Activated B cell treated with CpG ODN at 0.5 μM for 24 hours (primary cell): ENCODE measurements at regions not wholly inside any gene's neighbourhood (a gene's known extent, or its start where the extent isn't known, plus 50 kb on each side); places are given as distances from the start of the nearest gene placed in this dataset.
"Not testable (repeated sequence)": the region's sequence is repeated elsewhere in the genome, so short reads cannot be mapped to it uniquely, and the experiment has no call there.

Source experiments
- ATAC-seq: fragments of 200-7000 bp; cut with Tn5 transposase; one replicate; pipeline ENCODE4 v1.10.0; 2021; ENCODE audit warnings: low read depth, mild to moderate bottlenecking, moderate library complexity
- CTCF ChIA-PET: fragments of 350-600 bp; sonication (Branson Sonifier 250); formaldehyde crosslinking; loops from one replicate; lab custom pipeline; 2021; ENCODE audit warnings: antibody characterized with exemption; lab: Charles Lee
- POLR2A ChIA-PET: fragments of 350-600 bp; sonication (Branson Sonifier 250); formaldehyde crosslinking; loops from one replicate; lab custom pipeline; 2021; ENCODE audit warnings: antibody characterized with exemption; lab: Charles Lee
- DNase-seq: peaks from one replicate; pipeline ENCODE4 v3.0.0; 2022
- H3K27ac Mint-ChIP-seq: one replicate; pipeline ENCODE4 v1.8.0; 2020; ENCODE audit warnings: mixed read lengths
- H3K27me3 Mint-ChIP-seq: one replicate; pipeline ENCODE4 v1.8.0; 2021; ENCODE audit warnings: mixed read lengths
- H3K36me3 Mint-ChIP-seq: one replicate; pipeline ENCODE4 v1.8.0; 2021; ENCODE audit warnings: low read depth, mixed read lengths
- H3K4me1 Mint-ChIP-seq: one replicate; pipeline ENCODE4 v1.8.0; 2021; ENCODE audit warnings: mixed read lengths
- H3K4me3 Mint-ChIP-seq: one replicate; pipeline ENCODE4 v1.8.0; 2020; ENCODE audit warnings: mild to moderate bottlenecking, mixed read lengths
- H3K9me3 Mint-ChIP-seq: one replicate; pipeline ENCODE4 v1.8.0; 2020; ENCODE audit warnings: mixed read lengths
- intact Hi-C: fragments of 100-400 bp; cut with micrococcal nuclease; formaldehyde crosslinking; loops from one replicate; pipeline ENCODE4 v1.15.1; 2024
- TF ChIP-seq, protein P1 (sequence below): fragments of 200-600 bp; IDR thresholded peaks from one replicate; pipeline ENCODE4 v1.8.0; 2022; ENCODE audit warnings: antibody characterized with exemption, mild to moderate bottlenecking

DNA sequence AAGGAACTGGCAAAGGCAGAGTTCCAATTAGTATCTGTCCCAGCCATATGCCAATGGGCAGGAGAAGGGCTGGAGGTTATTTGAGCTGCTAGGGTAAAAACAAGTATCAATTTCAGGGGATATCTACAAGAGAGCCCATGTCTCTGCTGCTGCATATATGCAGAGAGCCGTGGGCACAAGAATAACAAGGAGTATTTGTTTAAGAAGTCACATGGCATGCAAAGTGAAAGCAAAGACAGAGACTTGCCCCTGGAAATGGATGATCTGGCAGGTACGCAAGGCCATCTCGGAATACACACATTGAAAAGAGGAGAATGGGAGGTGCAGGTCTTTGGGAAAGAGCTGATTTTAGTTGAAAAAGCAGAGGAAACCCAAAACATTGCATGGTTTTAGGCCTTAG is 170.6 kb downstream of the EVA1A start:
- ChIA-PET CTCF (interaction anchor here (2.8 kb wide), 1 partner anchor 15 kb away, joined by 8 read pairs; no protein-coding TSS in a partner anchor), POLR2A (no interaction called here)
- TF ChIP-seq, protein P1, sequence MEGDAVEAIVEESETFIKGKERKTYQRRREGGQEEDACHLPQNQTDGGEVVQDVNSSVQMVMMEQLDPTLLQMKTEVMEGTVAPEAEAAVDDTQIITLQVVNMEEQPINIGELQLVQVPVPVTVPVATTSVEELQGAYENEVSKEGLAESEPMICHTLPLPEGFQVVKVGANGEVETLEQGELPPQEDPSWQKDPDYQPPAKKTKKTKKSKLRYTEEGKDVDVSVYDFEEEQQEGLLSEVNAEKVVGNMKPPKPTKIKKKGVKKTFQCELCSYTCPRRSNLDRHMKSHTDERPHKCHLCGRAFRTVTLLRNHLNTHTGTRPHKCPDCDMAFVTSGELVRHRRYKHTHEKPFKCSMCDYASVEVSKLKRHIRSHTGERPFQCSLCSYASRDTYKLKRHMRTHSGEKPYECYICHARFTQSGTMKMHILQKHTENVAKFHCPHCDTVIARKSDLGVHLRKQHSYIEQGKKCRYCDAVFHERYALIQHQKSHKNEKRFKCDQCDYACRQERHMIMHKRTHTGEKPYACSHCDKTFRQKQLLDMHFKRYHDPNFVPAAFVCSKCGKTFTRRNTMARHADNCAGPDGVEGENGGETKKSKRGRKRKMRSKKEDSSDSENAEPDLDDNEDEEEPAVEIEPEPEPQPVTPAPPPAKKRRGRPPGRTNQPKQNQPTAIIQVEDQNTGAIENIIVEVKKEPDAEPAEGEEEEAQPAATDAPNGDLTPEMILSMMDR: no peak
- intact Hi-C loops: no loop called here
- no peak for DNase-seq
- ATAC-seq: no peak
- H3K9me3 Mint-ChIP-seq: no peaks in the 10 kb centered on the region
- peaks cover 40% of the 10 kb centered on the region for H3K4me1 Mint-ChIP-seq
- H3K27me3 Mint-ChIP-seq: no peaks in the 10 kb centered on the region
- no peak overlapping the region for H3K4me3 Mint-ChIP-seq
- peaks cover 3% of the 10 kb centered on the region for H3K36me3 Mint-ChIP-seq
- no peak overlapping the region for H3K27ac Mint-ChIP-seq

DNA sequence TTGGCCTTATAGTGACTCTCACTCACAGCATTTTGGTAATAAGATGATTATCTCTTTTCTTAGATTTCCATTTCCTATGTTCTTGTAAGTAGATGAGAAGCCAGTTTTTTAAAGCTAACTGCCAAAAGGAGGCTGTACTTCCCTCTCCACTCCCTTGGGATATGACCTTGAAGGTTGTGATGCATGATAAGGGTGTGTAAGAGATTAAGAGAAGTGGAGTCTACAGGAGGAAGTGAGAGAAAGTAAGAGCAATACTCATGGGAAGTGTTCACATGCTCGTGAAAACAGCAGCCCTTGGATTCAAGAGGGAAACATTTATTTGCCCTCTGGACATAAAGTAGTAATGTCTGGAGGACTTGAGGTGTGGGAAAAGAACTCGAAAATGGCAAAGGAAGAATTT is 171.5 kb downstream of the EVA1A start:
- ATAC-seq (peak; percentile 100), DNase-seq (no peak)
- Mint-ChIP-seq H3K36me3 (peaks cover under 1% of the 10 kb centered on the region), H3K4me1 (peaks cover 40% of the 10 kb centered on the region), H3K27ac (no peak overlapping the region), H3K9me3 (no peaks in the 10 kb centered on the region), H3K27me3 (no peaks in the 10 kb centered on the region), H3K4me3 (no peak overlapping the region)
- TF ChIP-seq, protein P1: no peak
- intact Hi-C loops: loop anchor here (1.0 to 2.0 kb wide), 2 partner anchors 16 to 42 kb away; no protein-coding TSS in a partner anchor
- POLR2A ChIA-PET: interaction anchor here (0.6 to 0.7 kb wide), 2 partner anchors 27 to 28 kb away, joined by 3 to 8 read pairs; no protein-coding TSS in a partner anchor
- CTCF ChIA-PET: interaction anchor here (2.8 kb wide), 1 partner anchor 16 kb away, joined by 8 read pairs; no protein-coding TSS in a partner anchor

DNA sequence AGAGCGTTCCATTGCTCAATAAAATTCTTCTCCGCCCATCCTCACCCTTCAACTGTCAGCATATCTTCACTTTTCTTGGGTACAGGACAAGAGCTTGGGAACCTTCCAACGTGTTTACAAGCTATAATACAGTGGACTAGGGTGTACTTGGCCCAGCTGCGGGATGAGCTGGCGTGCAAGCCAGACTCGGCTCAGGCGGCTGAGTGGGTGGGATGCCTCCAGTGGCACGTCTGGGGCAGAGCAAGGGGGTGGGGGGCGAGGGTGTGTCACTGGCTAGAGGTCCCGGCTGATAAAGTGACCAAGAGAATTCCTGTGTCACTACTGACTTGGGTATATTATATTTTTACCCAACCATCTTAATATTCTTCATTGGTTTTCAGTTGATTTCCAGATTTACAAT is 179.7 kb downstream of the EVA1A start:
- Mint-ChIP-seq H3K27ac (no peak overlapping the region), H3K4me3 (no peak overlapping the region)

DNA sequence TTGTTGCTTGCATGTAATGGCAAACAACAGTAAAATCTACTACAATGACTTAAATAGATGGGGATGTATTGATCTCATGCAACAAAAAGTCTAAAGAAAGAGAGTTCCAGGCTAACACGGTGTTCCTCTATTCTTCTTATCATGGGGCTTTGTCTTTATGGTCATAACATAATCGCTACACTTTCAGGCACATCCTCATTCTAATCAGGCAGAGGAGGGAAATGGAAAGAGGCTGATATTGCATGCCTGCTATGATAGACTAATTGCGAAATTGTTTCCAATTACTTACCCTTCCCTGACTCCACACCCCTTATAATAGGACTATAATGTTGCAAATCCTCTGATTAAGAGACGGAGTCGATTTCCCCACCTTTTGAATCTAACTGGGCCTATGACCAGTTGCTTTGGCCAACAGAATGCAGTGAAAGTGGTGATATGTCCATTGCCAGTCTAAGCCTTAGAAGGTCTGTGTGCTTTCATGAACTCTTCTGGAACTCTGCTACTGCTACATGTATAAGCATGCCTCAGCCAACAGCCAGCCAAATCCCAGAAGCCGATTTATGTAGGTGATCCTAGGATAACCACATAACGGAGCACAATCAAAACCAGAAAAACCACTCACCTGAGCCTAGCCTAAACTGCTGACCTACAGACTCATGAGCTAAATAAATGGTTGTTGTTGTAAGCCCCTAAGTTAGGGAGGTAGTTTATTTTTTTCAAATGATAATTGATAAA is 180.3 kb upstream of the TACR1 start:
- intact Hi-C loops: no loop called here
- H3K9me3 Mint-ChIP-seq: no peaks in the 10 kb centered on the region
- no peak for ATAC-seq
- no peak for DNase-seq
- H3K27ac Mint-ChIP-seq: no peak overlapping the region
- H3K36me3 Mint-ChIP-seq: peaks cover 28% of the 10 kb centered on the region
- POLR2A ChIA-PET: no interaction called here
- H3K4me3 Mint-ChIP-seq: no peak overlapping the region
- CTCF ChIA-PET: no interaction called here
- TF ChIP-seq, protein P1: no peak
- no peaks in the 10 kb centered on the region for H3K4me1 Mint-ChIP-seq
- H3K27me3 Mint-ChIP-seq: no peaks in the 10 kb centered on the region

More for the DNA sequence above, 179.7 kb downstream of the EVA1A start:
- POLR2A ChIA-PET: no interaction called here
- CTCF ChIA-PET: no interaction called here
- intact Hi-C loops: no loop called here
- no peaks in the 10 kb centered on the region for H3K9me3 Mint-ChIP-seq
- DNase-seq: no peak
- no peak for ATAC-seq
- no peaks in the 10 kb centered on the region for H3K4me1 Mint-ChIP-seq
- H3K27me3 Mint-ChIP-seq: no peaks in the 10 kb centered on the region
- TF ChIP-seq, protein P1: no peak
- H3K36me3 Mint-ChIP-seq: peaks cover 17% of the 10 kb centered on the region

DNA sequence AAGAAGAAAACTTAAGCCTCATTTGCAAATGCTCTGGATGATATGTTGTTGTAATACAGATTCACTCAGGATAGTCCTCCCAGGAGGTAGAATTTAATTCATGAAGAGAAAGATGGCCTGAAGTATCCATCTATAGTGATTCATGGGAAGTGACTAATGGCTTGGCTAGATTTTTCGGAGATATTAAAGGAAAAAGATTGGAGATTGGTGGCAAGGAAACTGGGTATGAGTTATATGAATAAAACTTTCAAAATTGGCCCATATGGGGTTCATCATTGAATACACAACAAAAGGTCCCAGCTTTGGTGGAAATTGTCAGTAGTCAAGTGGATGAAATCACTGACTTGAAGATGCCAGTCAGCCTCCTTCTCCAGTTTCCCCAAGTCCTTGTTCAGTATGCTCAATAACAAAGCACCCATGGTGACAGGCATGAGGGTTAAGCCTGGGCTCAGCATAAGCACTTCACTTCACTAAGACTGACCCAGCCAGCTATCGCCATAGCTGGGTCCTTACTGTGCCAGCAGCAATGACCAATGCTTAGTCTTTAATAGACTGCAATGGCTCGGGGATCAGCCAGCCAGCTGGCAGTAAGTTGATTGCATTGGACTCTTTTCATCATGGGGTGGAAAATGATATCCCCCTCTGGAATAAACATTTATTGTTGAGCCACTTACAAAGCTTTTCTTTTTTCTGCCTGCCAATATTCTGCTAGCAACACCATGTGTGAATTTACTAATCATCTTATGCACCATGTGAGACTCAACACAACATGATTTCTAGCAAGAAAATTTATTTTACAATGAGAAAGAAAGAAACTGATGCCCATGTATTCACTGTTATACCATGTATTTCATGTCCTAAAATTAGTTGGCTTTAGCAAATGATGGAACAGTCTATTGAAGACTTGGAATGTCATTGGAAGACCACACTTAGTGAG is 176.6 kb upstream of the TACR1 start:
- Mint-ChIP-seq H3K36me3 (peaks cover 33% of the 10 kb centered on the region), H3K4me1 (no peaks in the 10 kb centered on the region)

DNA sequence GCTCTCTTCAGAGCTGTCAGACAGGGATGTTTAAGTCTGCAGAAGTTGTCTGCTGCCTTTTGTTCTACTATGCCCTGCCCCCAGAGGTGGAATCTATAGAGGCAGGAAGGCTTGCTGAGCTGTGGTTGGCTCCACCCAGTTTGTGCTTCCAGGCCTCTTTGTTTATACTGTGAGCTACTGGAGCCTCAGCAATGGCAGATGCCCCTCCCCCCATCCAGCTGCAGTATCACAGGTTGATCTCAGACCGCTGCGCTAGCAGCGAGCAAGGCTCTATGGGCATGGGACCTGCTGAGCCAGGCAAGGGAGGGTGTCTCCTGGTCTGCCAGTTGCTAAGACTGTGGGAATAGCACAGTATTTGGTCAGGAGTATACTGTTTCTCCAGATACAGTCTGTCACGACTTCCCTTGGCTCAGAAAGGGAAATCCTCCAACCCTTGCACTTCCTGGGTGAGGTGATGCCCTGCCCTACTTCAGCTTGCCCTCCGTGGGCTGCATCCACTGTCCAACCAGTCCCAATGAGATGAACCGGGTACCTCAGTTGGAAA is 175.2 kb upstream of the TACR1 start:
- ATAC-seq, H3K27me3 Mint-ChIP-seq, intact Hi-C loops, CTCF ChIA-PET, H3K4me1 Mint-ChIP-seq, POLR2A ChIA-PET, H3K4me3 Mint-ChIP-seq, DNase-seq, H3K27ac Mint-ChIP-seq: not testable (repeated sequence)
- H3K9me3 Mint-ChIP-seq: peaks cover 13% of the 10 kb centered on the region
- peaks cover 32% of the 10 kb centered on the region for H3K36me3 Mint-ChIP-seq

More for the DNA sequence above, 176.6 kb upstream of the TACR1 start:
- H3K4me3 Mint-ChIP-seq: no peak overlapping the region
- TF ChIP-seq, protein P1: no peak
- ChIA-PET POLR2A (no interaction called here), CTCF (no interaction called here)
- H3K27me3 Mint-ChIP-seq: no peaks in the 10 kb centered on the region
- no peak overlapping the region for H3K27ac Mint-ChIP-seq
- intact Hi-C loops: no loop called here
- DNase-seq (no peak), ATAC-seq (no peak)
- peaks cover 9% of the 10 kb centered on the region for H3K9me3 Mint-ChIP-seq
